ENCODE measurements at regions not wholly inside any gene's neighbourhood (a gene's known extent, or its start where the extent isn't known, plus 50 kb on each side); places are given as distances from the start of the nearest gene placed in this dataset.

DNA sequence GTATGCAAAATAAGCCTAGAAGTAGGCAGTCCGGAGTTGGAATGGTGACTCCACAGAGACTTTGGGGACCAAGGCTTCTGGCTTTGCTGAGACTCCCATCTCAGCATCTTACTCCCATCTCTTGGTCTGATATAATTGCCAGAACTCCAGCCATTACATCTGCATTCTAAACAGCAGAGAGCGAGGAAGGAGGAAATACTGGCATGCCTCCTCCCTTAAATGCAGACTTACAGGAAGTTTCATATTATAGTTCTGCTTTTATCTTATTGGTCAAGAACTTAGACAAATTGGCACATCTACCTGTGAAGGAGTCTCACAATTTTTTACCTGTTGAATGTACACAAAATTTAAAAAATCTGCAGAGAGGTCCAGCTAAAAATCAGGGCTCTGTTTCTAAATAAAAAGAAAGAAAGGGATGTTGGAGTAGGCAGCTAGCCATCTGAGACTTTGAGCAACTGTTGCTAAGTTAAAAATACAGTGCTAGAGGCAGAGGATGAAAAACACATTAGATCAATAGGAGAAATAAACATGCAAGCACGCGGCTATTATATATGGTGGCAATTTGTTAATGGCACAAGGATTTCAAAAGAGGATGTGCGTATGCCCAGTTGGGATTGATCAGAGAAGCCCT lies 209.9 kb upstream of the HMGA2 start:
- Histone ChIP-seq H3K9ac (ENCODE audit: low read depth, low read length) (peak overlapping the region; percentile 53), H3K27me3 (ENCODE audit: control insufficient read depth, insufficient read depth, low read length) (no peaks in the 10 kb centered on the region), H3K4me3 (ENCODE audit: low read length) (no peak overlapping the region), H3K4me1 (ENCODE audit: control insufficient read depth, insufficient read depth, low read length) (peaks cover 60% of the 10 kb centered on the region), H3K9me3 (replicated peaks; ENCODE audit: low read length) (no peaks in the 10 kb centered on the region), H3K36me3 (ENCODE audit: insufficient read depth, low read length) (peaks cover 7% of the 10 kb centered on the region), H3K4me2 (ENCODE audit: low read length) (no peak overlapping the region)

DNA sequence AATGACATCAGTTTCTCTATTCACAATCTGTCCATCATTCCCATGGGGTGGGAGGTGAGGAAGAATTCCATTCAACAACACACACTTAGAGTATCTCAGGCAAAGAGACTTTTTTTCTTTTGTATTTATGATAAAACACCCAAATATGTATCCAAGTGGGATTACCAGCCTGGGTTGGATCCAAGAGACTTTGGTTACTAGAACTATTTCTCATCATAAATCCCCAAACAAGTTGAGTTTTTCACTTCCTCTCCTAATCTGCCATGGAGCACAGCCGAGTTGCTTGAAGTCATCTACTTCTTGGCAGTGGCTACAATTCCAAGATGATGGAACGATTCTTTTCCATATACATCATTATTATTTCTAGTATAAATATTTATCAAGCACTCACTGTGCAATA lies 209.2 kb upstream of the HMGA2 start:
- Histone ChIP-seq H3K4me1 (ENCODE audit: control insufficient read depth, insufficient read depth, low read length) (peaks cover 53% of the 10 kb centered on the region), H3K9me3 (replicated peaks; ENCODE audit: low read length) (no peaks in the 10 kb centered on the region), H3K9ac (ENCODE audit: low read depth, low read length) (peak overlapping the region; percentile 53), H3K27me3 (ENCODE audit: control insufficient read depth, insufficient read depth, low read length) (no peaks in the 10 kb centered on the region), H3K4me2 (ENCODE audit: low read length) (no peak overlapping the region), H3K36me3 (ENCODE audit: insufficient read depth, low read length) (peaks cover 7% of the 10 kb centered on the region), H3K4me3 (ENCODE audit: low read length) (no peak overlapping the region)

DNA sequence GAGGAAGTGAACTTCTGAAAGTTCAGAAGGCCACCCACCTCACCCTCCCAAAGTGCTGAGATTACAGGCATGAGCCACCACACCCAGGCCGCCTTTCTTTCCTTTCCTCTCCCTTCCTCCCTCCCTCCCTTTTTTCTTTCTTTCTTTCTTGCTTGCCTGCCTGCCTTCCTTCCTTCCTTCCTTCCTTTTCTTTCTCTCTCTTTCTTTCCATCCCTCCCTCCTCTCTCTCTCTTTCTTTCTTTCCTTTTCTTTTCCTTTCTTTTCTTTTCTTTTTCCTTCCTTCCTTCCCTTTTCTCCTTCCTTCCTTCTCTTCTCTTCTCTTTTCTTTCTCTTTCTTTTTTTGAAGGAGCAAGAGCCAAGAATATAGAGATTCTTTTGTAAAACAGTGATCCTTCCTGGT lies 208.3 kb upstream of the HMGA2 start:
- no peaks in the 10 kb centered on the region for H3K9me3 ChIP-seq (replicated peaks; ENCODE audit: low read length)
- H3K4me2 ChIP-seq (ENCODE audit: low read length), result no peak overlapping the region
- no peak overlapping the region for H3K4me3 ChIP-seq (ENCODE audit: low read length)
- H3K9ac ChIP-seq (ENCODE audit: low read depth, low read length), result no peak overlapping the region
- peaks cover 44% of the 10 kb centered on the region for H3K4me1 ChIP-seq (ENCODE audit: control insufficient read depth, insufficient read depth, low read length)
- H3K36me3 ChIP-seq (ENCODE audit: insufficient read depth, low read length), result peaks cover 7% of the 10 kb centered on the region
- no peaks in the 10 kb centered on the region for H3K27me3 ChIP-seq (ENCODE audit: control insufficient read depth, insufficient read depth, low read length)

DNA sequence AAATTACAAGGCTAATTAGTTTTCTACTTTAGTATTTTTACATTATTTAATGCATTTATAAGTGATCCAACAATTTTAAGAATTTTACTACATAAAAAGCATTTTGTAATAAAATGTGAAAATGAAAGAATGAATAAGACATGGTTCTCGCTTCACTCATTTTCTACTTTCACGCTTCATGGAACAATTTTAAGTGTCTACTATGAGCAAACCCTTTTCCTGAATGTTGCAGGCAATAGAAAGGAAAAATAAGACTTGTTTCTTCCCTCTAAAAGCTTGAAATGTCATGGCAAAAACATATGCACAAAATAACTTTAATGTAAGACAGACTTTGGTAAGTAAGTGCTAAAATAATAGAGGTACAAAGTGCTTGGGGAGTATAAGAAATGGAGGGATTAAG lies 205.7 kb upstream of the HMGA2 start:
- H3K9ac ChIP-seq (ENCODE audit: low read depth, low read length), result no peak overlapping the region
- no peaks in the 10 kb centered on the region for H3K27me3 ChIP-seq (ENCODE audit: control insufficient read depth, insufficient read depth, low read length)
- H3K4me3 ChIP-seq (ENCODE audit: low read length), result no peak overlapping the region
- no peak overlapping the region for H3K4me2 ChIP-seq (ENCODE audit: low read length)
- no peaks in the 10 kb centered on the region for H3K9me3 ChIP-seq (replicated peaks; ENCODE audit: low read length)
- no peaks in the 10 kb centered on the region for H3K36me3 ChIP-seq (ENCODE audit: insufficient read depth, low read length)
- H3K4me1 ChIP-seq (ENCODE audit: control insufficient read depth, insufficient read depth, low read length), result peaks cover 21% of the 10 kb centered on the region

DNA sequence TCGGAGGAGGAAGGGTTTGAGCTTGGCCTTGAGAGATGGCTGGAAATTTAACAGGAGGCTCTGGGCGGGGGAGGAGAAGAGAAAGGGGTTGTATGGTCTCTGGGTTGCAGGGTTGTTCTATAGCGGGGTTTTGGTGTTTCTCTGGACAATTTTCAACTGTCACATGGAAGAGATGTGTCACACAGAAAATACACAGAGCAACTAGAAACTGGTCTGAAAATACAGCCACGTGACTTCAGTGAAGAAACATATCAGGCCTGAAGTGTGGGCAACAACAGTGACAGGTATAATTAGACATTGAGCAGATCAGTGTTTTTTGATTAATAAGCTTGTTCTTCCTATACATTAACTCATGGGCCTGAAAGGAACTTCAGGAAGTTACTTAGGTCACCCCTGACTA lies 205.3 kb upstream of the HMGA2 start:
- H3K9me3 ChIP-seq (replicated peaks; ENCODE audit: low read length), result no peaks in the 10 kb centered on the region
- no peak overlapping the region for H3K4me3 ChIP-seq (ENCODE audit: low read length)
- peaks cover 17% of the 10 kb centered on the region for H3K4me1 ChIP-seq (ENCODE audit: control insufficient read depth, insufficient read depth, low read length)
- no peak overlapping the region for H3K9ac ChIP-seq (ENCODE audit: low read depth, low read length)
- no peaks in the 10 kb centered on the region for H3K36me3 ChIP-seq (ENCODE audit: insufficient read depth, low read length)
- H3K27me3 ChIP-seq (ENCODE audit: control insufficient read depth, insufficient read depth, low read length), result no peaks in the 10 kb centered on the region
- H3K4me2 ChIP-seq (ENCODE audit: low read length), result no peak overlapping the region

DNA sequence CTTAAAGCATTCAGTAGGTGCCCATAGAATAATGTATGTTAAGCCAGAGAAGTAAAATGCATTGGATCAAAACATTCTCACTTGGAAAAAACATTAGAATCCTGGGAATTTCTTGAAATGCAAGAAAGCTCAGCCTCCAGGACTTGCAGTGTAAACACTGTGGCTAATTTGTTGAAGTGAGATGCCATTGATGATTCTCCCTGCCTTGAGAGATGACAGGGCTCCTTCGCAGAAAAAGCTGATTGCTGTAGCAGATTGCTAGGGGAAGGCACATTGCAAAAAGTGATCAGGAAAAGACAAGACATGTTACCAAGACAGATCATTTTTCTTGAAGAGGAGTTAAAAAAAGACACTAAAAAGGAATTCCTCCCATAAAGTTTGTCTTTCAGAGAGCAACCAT lies 204.2 kb upstream of the HMGA2 start:
- Histone ChIP-seq H3K4me2 (ENCODE audit: low read length) (no peak overlapping the region), H3K9me3 (replicated peaks; ENCODE audit: low read length) (no peaks in the 10 kb centered on the region), H3K36me3 (ENCODE audit: insufficient read depth, low read length) (no peaks in the 10 kb centered on the region), H3K27me3 (ENCODE audit: control insufficient read depth, insufficient read depth, low read length) (no peaks in the 10 kb centered on the region), H3K9ac (ENCODE audit: low read depth, low read length) (no peak overlapping the region), H3K4me3 (ENCODE audit: low read length) (no peak overlapping the region), H3K4me1 (ENCODE audit: control insufficient read depth, insufficient read depth, low read length) (peaks cover 7% of the 10 kb centered on the region)

DNA sequence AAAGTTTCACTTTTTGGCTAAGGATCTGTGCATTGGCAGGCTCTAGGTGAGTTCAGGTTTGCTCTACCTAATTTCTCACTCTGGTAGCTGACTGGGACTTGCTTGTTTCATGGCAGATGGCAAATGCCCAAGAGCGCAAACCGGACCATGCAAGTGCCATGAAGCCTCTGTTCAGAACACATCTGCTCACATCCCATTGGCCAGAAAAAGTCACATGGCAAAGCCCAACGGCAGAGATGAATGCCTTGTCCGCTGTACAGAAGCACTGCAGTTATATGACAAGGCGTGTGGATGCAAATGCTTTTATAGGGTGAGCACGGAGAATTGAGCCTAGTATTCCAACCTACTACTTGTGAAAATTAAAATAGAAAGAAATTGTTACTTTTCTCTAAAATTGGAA lies 202.2 kb upstream of the HMGA2 start:
- H3K27me3 ChIP-seq (ENCODE audit: control insufficient read depth, insufficient read depth, low read length), result no peaks in the 10 kb centered on the region
- no peaks in the 10 kb centered on the region for H3K4me1 ChIP-seq (ENCODE audit: control insufficient read depth, insufficient read depth, low read length)
- no peak overlapping the region for H3K4me2 ChIP-seq (ENCODE audit: low read length)
- H3K4me3 ChIP-seq (ENCODE audit: low read length), result no peak overlapping the region
- no peak overlapping the region for H3K9ac ChIP-seq (ENCODE audit: low read depth, low read length)
- no peaks in the 10 kb centered on the region for H3K36me3 ChIP-seq (ENCODE audit: insufficient read depth, low read length)
- H3K9me3 ChIP-seq (replicated peaks; ENCODE audit: low read length), result no peaks in the 10 kb centered on the region

DNA sequence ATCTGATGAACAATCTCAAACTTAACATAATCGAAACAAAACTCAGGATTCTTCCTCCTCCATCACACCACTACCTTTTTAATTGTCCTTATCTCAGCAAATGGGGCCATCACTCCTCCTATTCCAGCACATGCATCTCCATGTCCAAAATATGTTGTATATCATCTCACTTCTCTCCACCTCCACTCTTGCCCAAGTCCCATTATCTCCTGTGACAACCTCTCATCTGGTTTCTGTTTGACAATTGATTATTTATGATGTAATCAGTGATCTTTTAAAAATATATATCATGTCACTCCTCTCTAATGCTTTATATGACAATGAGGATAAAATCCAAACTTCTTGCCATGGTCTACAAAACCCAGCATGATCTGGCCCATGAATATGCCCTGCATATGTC lies 200.8 kb upstream of the HMGA2 start:
- Histone ChIP-seq H3K9me3 (replicated peaks; ENCODE audit: low read length) (no peaks in the 10 kb centered on the region), H3K4me1 (ENCODE audit: control insufficient read depth, insufficient read depth, low read length) (peaks cover 6% of the 10 kb centered on the region), H3K27me3 (ENCODE audit: control insufficient read depth, insufficient read depth, low read length) (no peaks in the 10 kb centered on the region), H3K36me3 (ENCODE audit: insufficient read depth, low read length) (no peaks in the 10 kb centered on the region), H3K4me3 (ENCODE audit: low read length) (no peak overlapping the region), H3K9ac (ENCODE audit: low read depth, low read length) (no peak overlapping the region), H3K4me2 (ENCODE audit: low read length) (no peak overlapping the region)

DNA sequence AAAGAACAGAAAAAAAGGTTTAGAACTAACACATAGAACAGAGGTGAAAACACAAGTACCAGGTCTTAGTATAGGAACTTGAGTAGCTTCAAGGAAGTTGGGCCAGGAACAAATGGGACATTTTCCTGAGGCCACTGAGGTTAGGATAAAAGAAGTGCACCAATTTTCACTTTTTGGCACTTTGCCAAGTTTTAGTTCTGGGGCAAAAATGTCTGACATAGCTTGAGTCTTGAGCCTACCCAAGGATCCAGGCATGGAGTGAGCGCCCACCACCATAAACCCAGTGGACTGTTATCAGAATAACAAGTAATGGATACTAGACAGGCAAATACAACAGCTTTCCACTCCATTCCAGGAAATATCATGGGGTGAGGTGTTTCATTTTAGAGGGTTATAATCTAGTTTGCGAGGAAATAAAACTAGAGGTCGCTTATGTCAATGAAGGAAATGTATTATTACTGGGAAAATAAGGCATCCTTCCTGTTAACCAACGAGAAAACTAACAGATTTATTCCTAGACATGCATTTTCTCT lies 199.7 kb upstream of the HMGA2 start:
- H3K9me3 ChIP-seq (replicated peaks; ENCODE audit: low read length), result no peaks in the 10 kb centered on the region
- no peak overlapping the region for H3K9ac ChIP-seq (ENCODE audit: low read depth, low read length)
- peaks cover 6% of the 10 kb centered on the region for H3K4me1 ChIP-seq (ENCODE audit: control insufficient read depth, insufficient read depth, low read length)
- no peak overlapping the region for H3K4me3 ChIP-seq (ENCODE audit: low read length)
- H3K27me3 ChIP-seq (ENCODE audit: control insufficient read depth, insufficient read depth, low read length), result no peaks in the 10 kb centered on the region
- H3K36me3 ChIP-seq (ENCODE audit: insufficient read depth, low read length), result no peaks in the 10 kb centered on the region
- no peak overlapping the region for H3K4me2 ChIP-seq (ENCODE audit: low read length)

DNA sequence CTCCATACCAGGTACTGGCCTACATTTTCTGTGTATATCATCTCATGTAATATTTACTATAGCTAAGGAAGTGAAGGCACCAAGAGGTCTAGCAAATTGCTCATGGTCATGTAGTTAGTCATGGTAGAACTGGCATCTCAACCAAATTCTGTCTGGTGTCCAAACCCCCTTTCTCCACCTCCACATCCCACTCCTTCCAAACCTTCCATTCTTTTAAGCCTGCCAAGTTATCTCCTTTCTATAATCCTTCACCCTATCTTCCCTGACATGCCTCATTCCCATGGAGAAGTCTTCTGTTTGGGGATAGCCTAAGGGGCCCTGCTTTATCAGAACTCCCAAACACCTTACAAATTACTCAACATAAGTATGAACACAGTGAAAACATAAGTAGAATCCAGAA lies 196.2 kb upstream of the HMGA2 start:
- H3K4me2 ChIP-seq (ENCODE audit: low read length), result no peak overlapping the region
- no peaks in the 10 kb centered on the region for H3K27me3 ChIP-seq (ENCODE audit: control insufficient read depth, insufficient read depth, low read length)
- H3K4me1 ChIP-seq (ENCODE audit: control insufficient read depth, insufficient read depth, low read length), result peaks cover 34% of the 10 kb centered on the region
- H3K9ac ChIP-seq (ENCODE audit: low read depth, low read length), result no peak overlapping the region
- H3K4me3 ChIP-seq (ENCODE audit: low read length), result no peak overlapping the region
- no peaks in the 10 kb centered on the region for H3K36me3 ChIP-seq (ENCODE audit: insufficient read depth, low read length)
- no peaks in the 10 kb centered on the region for H3K9me3 ChIP-seq (replicated peaks; ENCODE audit: low read length)

DNA sequence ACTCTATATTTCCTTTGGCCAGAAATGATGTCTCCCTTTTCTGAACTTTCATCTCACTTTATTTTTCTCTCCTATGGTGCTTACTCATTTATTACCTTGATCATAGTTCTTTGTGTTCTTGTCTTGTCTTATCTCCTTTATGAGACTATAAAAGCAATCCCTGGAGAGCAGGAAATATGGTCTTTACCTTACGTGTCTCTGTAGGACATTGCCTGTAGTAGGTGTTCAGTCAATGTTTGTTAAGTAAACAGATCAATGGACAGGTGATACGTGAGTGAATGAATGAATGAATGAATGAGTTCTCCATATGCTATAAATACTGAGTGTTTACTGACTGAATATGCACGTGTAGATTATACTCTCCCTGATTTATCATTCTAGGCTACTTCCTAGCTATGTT lies 193.7 kb upstream of the HMGA2 start:
- Histone ChIP-seq H3K4me1 (ENCODE audit: control insufficient read depth, insufficient read depth, low read length) (peaks cover 55% of the 10 kb centered on the region), H3K27me3 (ENCODE audit: control insufficient read depth, insufficient read depth, low read length) (no peaks in the 10 kb centered on the region), H3K4me3 (ENCODE audit: low read length) (no peak overlapping the region), H3K9me3 (replicated peaks; ENCODE audit: low read length) (no peaks in the 10 kb centered on the region), H3K36me3 (ENCODE audit: insufficient read depth, low read length) (no peaks in the 10 kb centered on the region), H3K9ac (ENCODE audit: low read depth, low read length) (peak overlapping the region; percentile 81), H3K4me2 (ENCODE audit: low read length) (no peak overlapping the region)

DNA sequence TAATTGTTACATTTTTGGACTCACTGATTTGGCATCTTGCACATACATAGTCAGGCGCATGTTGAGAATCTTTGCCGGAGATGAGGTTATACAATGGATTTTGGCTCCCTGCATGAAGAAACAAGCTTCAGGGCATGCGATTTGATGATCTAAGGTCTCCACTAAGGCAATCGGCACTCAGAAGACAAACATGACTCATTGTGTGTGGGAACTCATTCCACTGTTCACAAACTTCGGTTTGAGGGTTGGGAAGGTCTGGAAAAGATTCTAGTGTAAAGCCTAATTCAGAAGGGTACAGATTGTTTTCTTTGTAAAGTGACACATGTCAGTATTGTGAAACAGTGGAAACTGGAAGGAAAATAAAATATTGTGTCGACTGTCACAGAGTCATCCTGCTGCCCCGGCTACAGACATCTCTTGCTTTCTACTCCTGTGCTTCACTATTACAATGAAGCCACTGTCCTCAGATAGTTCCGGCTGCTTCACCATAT lies 192.6 kb upstream of the HMGA2 start:
- Histone ChIP-seq H3K4me2 (ENCODE audit: low read length) (peak overlapping the region; percentile 60), H3K4me1 (ENCODE audit: control insufficient read depth, insufficient read depth, low read length) (peaks cover 62% of the 10 kb centered on the region), H3K9me3 (replicated peaks; ENCODE audit: low read length) (no peaks in the 10 kb centered on the region), H3K27me3 (ENCODE audit: control insufficient read depth, insufficient read depth, low read length) (no peaks in the 10 kb centered on the region), H3K9ac (ENCODE audit: low read depth, low read length) (peak overlapping the region; percentile 85), H3K4me3 (ENCODE audit: low read length) (no peak overlapping the region), H3K36me3 (ENCODE audit: insufficient read depth, low read length) (no peaks in the 10 kb centered on the region)
